Sigmoid colon (tissue), 6 donors: ENCODE measurements at regions not wholly inside any gene's neighbourhood (a gene's known extent, or its start where the extent isn't known, plus 50 kb on each side); places are given as distances from the start of the nearest gene placed in this dataset.

ENCODE experiments used
- DNase-seq: peaks from one replicate; pipeline ENCODE4 v3.0.0-alpha.2; 2019
- H3K27ac ChIP-seq, 4 donors: fragments of 200-600 bp; sonication (generic); one replicate each; pipeline ENCODE4 v1.5.1; 2016 to 2019; ENCODE audit warnings: mild to moderate bottlenecking in 1 of 4
- H3K27me3 ChIP-seq, 3 donors: fragments of 200-600 bp; sonication (generic); one replicate each; pipeline ENCODE4 v1.5.1; 2019; ENCODE audit warnings: mild to moderate bottlenecking in 1 of 3
- H3K36me3 ChIP-seq, 4 donors: fragments of 200-600 bp; sonication (generic); one replicate each; pipeline ENCODE4 v1.5.1; 2016 to 2019
- H3K4me1 ChIP-seq, 4 donors: fragments of 200-600 bp; sonication (generic); one replicate each; pipeline ENCODE4 v1.5.1; 2017 to 2019
- H3K4me3 ChIP-seq, 4 donors: fragments of 200-600 bp; sonication (generic); one replicate each; pipeline ENCODE4 v1.5.1; 2017 to 2019; ENCODE audit warnings: mild to moderate bottlenecking in 2 of 4, moderate library complexity in 1 of 4
- H3K9me3 ChIP-seq, 4 donors: fragments of 200-600 bp in 3 of 4; sonication (generic) in 3 of 4; one replicate each; pipeline versions ENCODE4 v1.5.1 to v1.6.1; 2013 to 2019
- EP300 ChIP-seq, 4 donors: sonication (generic); formaldehyde crosslinking; IDR thresholded peaks; one replicate each; pipeline ENCODE4 v1.6.1; 2017; ENCODE audit warnings: antibody characterized with exemption in 4 of 4
- POLR2A ChIP-seq, 2 donors: fragments of 450-650 bp; IDR thresholded peaks; one replicate each; pipeline ENCODE4 v1.6.1; 2016; ENCODE audit warnings: antibody characterized with exemption in 2 of 2, mild to moderate bottlenecking in 2 of 2, moderate library complexity in 2 of 2
- POLR2AphosphoS5 ChIP-seq, 4 donors: sonication (generic); formaldehyde crosslinking; IDR thresholded peaks; one replicate each; pipeline ENCODE4 v1.6.1; 2017; ENCODE audit warnings: antibody characterized with exemption in 4 of 4
- WGBS, 2 donors: extraction: QIAGEN DNeasy Blood & Tissue Kit; methylation state at CpG; one replicate each; pipeline ENCODE4 v1.1.7; 2013; 5-methylcytosine and 5-hydroxymethylcytosine counted together
- intact Hi-C: fragments of 100-400 bp; cut with DNase I; formaldehyde crosslinking; loops from one replicate; pipeline ENCODE4 v1.15.1; 2023
- TF ChIP-seq, protein P1 (sequence below), 4 experiments: fragments of 450-650 bp in 3 of 4; fragments of 200-600 bp in 1 of 4; IDR thresholded peaks; one replicate each; pipeline ENCODE4 v1.5.1; 2016 to 2019; ENCODE audit warnings: antibody characterized with exemption in 4 of 4, mild to moderate bottlenecking in 3 of 4, moderate library complexity in 2 of 4
- donor health status: healthy with polysubstance abuse.
- donor health status: healthy.

DNA sequence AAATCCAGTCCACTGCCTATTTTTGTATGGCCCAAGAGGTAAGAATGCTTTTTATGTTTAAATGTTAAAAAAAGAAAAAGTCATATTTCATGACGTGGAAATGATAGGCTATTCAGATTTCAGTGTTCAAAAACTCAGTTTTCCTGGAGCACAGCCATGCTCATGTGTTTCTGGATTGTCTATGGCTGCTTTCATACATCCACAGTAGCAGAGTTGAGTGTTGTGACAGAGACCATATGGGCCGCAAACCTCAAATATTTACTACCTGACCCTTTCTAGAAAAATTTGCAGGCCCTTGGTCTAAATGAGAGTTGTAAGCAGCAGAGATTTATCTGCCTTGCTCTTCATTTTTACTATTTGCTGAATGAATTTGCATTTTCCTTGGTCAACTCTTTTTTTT, 264.1 kb downstream of the CBLN1 start:
- no peaks in the 10 kb centered on the region for H3K36me3 ChIP-seq
- no peak overlapping the region for H3K4me3 ChIP-seq
- no peak for DNase-seq
- TF ChIP-seq, protein P1, sequence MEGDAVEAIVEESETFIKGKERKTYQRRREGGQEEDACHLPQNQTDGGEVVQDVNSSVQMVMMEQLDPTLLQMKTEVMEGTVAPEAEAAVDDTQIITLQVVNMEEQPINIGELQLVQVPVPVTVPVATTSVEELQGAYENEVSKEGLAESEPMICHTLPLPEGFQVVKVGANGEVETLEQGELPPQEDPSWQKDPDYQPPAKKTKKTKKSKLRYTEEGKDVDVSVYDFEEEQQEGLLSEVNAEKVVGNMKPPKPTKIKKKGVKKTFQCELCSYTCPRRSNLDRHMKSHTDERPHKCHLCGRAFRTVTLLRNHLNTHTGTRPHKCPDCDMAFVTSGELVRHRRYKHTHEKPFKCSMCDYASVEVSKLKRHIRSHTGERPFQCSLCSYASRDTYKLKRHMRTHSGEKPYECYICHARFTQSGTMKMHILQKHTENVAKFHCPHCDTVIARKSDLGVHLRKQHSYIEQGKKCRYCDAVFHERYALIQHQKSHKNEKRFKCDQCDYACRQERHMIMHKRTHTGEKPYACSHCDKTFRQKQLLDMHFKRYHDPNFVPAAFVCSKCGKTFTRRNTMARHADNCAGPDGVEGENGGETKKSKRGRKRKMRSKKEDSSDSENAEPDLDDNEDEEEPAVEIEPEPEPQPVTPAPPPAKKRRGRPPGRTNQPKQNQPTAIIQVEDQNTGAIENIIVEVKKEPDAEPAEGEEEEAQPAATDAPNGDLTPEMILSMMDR (IDR thresholded peaks at IDR 0.05): no peak
- TF ChIP-seq POLR2A (IDR thresholded peaks at IDR 0.05) (no peak), POLR2AphosphoS5 (IDR thresholded peaks at IDR 0.05) (no peak), EP300 (IDR thresholded peaks at IDR 0.05) (no peak)
- intact Hi-C loops: no loop called here
- H3K9me3 ChIP-seq: no peaks in the 10 kb centered on the region
- H3K27me3 ChIP-seq: no peaks in the 10 kb centered on the region
- 53 to 67% methylated on average over 2 of the region's 2 CpGs for WGBS, 2 donors
- no peak overlapping the region for H3K27ac ChIP-seq
- H3K4me1 ChIP-seq: peaks cover 0 to 73% (median 60%) of the 10 kb centered on the region in 4 donors

GRCh38 chr16:49016461-49016860, 265.2 kb downstream of the CBLN1 start:
- TF ChIP-seq EP300 (IDR thresholded peaks at IDR 0.05): no peak
- TF ChIP-seq, protein P1 (IDR thresholded peaks at IDR 0.05): no peak
- no peak for TF ChIP-seq POLR2A (IDR thresholded peaks at IDR 0.05)
- no peak for TF ChIP-seq POLR2AphosphoS5 (IDR thresholded peaks at IDR 0.05)
- WGBS, 2 donors: 67 to 69% methylated on average over 8 of the region's 8 CpGs
- no peaks in the 10 kb centered on the region for H3K27me3 ChIP-seq
- no peak for DNase-seq
- no peak overlapping the region for H3K27ac ChIP-seq
- no peaks in the 10 kb centered on the region for H3K36me3 ChIP-seq
- H3K4me1 ChIP-seq: peaks cover 0 to 73% (median 50%) of the 10 kb centered on the region in 4 donors
- no peaks in the 10 kb centered on the region for H3K9me3 ChIP-seq
- H3K4me3 ChIP-seq: no peak overlapping the region
- intact Hi-C loops: no loop called here

DNA sequence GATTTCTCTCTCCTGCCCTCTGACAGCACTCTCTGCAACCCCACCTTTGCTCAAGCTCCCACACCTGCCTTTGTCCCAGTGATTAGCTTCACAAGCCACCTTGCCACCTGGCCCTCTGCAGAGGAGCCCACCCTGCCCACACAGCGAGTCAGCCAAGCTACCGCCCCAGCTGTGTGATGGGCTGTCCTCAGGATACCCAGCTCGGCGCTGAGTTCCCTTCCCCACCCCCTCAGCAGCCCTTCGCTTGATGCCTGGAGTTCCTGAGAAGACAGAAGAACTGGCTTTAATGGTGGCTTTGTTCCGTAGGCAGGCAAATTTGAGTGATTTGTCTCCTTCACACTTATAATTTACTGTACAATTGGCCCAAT, 266.4 kb downstream of the CBLN1 start:
- no peaks in the 10 kb centered on the region for H3K9me3 ChIP-seq
- 32 to 46% methylated on average over 6 of the region's 6 CpGs for WGBS, 2 donors
- H3K36me3 ChIP-seq: no peaks in the 10 kb centered on the region
- no peaks in the 10 kb centered on the region for H3K27me3 ChIP-seq
- no peak for DNase-seq
- H3K27ac ChIP-seq: peak overlapping the region in 3 of 4 donors; percentile 7 to 78 (median 37)
- H3K4me1 ChIP-seq: peaks cover 0 to 64% (median 37%) of the 10 kb centered on the region in 4 donors
- TF ChIP-seq EP300 (IDR thresholded peaks at IDR 0.05) (no peak), POLR2AphosphoS5 (IDR thresholded peaks at IDR 0.05) (no peak), POLR2A (IDR thresholded peaks at IDR 0.05) (no peak)
- TF ChIP-seq, protein P1 (IDR thresholded peaks at IDR 0.05): no peak
- intact Hi-C loops: no loop called here
- no peak overlapping the region for H3K4me3 ChIP-seq

DNA sequence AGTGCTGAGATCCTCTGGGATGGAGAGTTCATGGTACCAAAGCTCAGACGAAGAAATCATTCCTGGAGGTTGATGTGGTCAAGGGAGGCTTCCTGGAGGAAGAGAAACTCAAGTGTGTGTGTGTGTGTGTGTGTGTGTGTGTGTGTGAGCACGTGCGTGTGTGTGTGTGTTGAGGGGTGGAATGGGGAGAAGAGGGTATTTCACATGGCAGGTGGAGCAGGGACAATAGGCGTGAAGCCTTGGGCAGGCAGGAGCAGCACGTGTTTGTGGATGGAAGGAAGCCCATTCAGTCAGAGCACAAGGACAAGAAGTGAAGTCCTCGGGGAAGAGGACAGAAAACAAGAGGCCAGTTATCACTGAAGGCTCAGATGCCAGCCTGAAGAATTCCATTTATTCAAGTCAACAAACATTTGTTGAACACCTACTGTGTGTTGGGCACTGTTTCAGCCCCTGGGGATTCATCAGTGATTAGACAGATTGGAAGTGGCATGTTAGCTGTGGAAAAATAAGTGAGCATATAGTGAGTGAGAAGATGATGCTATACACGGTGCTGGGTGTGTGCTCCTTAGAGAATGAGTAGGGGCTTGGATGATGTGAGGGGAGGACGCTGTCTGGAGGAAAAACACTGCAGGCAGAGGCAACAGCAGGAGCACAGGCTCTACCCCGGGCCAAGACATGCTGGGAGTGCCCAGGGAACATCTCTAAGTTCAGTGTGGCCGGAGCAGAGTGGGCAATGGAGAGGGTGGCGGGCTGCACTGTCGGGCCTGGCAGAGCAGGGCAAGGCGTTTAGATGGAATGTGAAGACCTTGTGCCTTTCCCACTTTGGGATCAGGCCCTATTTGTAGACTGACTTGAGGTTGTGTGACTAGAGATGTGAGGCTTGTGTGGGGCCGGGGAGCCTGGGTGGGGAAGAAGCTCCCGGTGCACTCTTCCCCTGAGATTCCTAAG, 267.1 kb downstream of the CBLN1 start:
- no peak for DNase-seq
- Histone ChIP-seq H3K27ac (peak overlapping the region in 3 of 4 donors; percentile 59 to 78 (median 70)), H3K27me3 (no peaks in the 10 kb centered on the region), H3K36me3 (no peaks in the 10 kb centered on the region), H3K9me3 (no peaks in the 10 kb centered on the region), H3K4me3 (no peak overlapping the region), H3K4me1 (peaks cover 0 to 57% (median 32%) of the 10 kb centered on the region in 4 donors)
- 57 to 72% methylated on average over 15 of the region's 15 CpGs for WGBS, 2 donors
- no peak for TF ChIP-seq POLR2AphosphoS5 (IDR thresholded peaks at IDR 0.05)
- TF ChIP-seq EP300 (IDR thresholded peaks at IDR 0.05): no peak
- TF ChIP-seq, protein P1 (IDR thresholded peaks at IDR 0.05): no peak
- no peak for TF ChIP-seq POLR2A (IDR thresholded peaks at IDR 0.05)
- intact Hi-C loops: no loop called here
